GM12892 (cell line): ENCODE measurements at regions not wholly inside any gene's neighbourhood (a gene's known extent, or its start where the extent isn't known, plus 50 kb on each side); places are given as distances from the start of the nearest gene placed in this dataset.

Experiments
- POLR2A ChIP-seq: IDR thresholded peaks from 2 replicates; pipeline ENCODE4 v1.6.1; 2011; ENCODE audit warnings: low read depth, low read length, control low read depth
- POLR2AphosphoS5 ChIP-seq: IDR thresholded peaks from 2 replicates; pipeline ENCODE4 v1.6.1; 2011; ENCODE audit warnings: low read depth, low read length, control low read depth
- TAF1 ChIP-seq: IDR thresholded peaks from 2 replicates; pipeline ENCODE4 v1.6.1; 2011; ENCODE audit warnings: low read depth, mild to moderate bottlenecking, control low read depth, low read length, borderline replicate concordance

GRCh38 chr10:107371801-107372200 is 207.3 kb upstream of the SORCS1 start:
- no peak for TF ChIP-seq POLR2A
- no peak for TF ChIP-seq POLR2AphosphoS5
- no peak for TF ChIP-seq TAF1
